HG03565 (cell line): ENCODE measurements at regions not wholly inside any gene's neighbourhood (a gene's known extent, or its start where the extent isn't known, plus 50 kb on each side); places are given as distances from the start of the nearest gene placed in this dataset.

ENCODE experiments used
- ATAC-seq: cut with Tn5 transposase; IDR thresholded peaks from one replicate; pipeline ENCODE4 v1.9.1; 2021; ENCODE audit warnings: mild to moderate bottlenecking, moderate library complexity; ENCODE audit not compliant: unreplicated experiment

DNA sequence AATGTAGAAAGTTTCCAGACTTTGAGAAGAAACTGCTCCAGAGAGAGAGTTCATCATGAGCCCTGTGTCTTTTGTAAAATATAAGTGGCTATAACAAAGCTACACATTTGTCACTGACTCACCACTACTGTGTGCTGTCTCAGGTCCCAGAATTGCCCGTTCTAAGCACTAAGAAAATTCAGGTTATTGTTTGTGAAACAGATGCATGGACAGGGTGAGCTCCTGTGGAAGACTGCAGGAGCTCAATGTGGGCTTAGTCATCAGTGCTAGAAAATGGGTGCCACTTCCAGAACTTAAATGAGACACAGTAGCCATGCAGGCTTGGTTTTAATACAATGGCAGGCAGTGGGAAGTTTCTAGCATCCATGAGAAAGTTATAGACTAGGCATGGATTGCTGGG is 251.4 kb upstream of the RBMY1B start:
- no peak for ATAC-seq

DNA sequence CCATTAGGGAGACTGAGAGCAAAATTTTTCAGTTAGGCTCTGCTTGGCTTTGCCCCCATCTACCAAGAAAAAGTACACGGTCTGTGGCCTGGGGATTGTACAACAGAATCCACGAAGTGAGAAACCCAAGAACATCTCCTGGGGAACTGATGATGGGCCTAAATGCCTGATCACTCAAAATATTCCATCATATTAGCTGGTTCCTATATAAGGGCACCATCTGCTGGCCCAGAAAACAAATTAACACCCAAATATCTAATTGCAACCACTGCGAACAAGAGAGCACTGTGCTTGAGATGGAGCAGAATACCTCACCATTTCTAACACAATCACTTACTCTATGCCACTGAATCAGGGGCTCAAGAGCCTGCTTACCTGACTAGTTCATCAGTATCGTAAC is 250.8 kb upstream of the RBMY1B start:
- ATAC-seq: no peak

DNA sequence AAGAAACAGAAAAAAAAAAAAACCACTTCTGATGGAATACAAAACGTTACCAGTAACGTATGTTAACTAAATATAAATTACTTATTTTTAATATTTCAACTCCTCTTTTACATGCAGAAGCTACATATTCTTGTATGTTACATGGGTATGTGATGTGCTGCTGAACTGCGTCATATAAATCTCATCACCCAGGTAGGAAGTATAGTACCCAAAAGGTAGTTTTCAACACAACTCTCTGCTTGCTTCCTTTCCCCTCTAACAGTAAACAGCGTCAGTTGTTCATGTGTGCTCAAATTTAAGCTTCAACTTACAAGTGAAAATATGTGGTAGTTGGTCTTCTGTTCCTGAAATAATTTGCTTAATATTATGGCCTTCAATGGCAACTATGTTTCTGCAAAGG is 250.0 kb upstream of the RBMY1B start:
- no peak for ATAC-seq

DNA sequence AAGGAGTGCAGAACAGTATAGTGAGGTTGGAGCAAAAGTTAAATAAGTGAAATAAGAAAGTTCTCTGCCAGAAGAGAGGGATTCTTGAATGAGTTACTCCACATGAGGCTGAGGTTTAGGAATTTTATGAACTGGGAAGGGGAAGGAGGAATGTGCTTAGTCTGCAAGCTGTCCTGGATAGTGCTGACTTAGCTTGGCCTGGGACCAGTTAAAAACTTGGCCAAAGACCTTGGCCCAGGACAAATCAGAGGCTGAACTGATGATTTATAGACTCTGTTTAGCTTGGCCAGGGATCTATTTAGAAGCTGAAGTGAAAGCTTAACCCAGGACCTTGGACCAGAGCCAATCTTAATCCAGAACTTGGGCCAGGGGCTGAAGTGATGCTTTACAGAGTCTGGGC is 244.4 kb upstream of the RBMY1B start:
- no peak for ATAC-seq

DNA sequence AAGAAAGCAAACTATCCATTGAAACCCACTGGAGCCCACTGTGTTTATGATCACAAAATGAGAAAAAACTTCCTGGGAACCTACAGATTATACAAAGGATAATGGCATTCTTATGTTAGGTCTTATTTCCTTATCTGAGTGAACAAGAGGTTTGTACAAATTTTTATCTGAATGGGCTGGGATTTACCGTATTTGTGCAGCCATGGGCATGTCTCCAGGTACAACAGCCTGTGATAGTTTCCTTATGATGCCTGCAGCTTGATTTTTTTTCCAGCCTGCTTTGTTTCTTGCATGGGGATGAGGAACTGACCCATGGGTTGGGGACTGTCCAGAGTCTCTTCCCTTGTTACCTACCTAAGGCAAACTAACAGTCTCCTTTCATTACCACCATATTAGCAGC is 244.0 kb upstream of the RBMY1B start:
- ATAC-seq: no peak

DNA sequence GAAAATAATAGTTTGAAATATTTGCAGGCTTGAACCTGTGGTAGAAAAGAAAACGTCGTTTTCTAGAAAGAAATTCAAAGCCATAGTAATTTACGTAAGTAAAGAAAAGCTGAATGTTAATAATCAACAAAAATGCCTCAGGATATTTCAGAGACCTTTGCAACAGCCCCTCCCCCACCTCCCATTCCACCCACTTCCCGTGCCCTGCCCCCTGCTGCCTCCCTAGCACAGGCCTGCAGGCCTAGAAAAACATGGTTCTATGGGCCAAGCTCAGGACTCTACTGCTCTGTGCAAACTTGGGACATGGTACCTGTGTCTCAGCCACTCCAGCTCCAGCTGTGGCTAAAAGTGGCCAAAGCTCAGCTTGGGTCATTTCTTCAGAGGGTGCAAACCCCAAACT is 223.4 kb upstream of the RBMY1B start:
- ATAC-seq: no peak

DNA sequence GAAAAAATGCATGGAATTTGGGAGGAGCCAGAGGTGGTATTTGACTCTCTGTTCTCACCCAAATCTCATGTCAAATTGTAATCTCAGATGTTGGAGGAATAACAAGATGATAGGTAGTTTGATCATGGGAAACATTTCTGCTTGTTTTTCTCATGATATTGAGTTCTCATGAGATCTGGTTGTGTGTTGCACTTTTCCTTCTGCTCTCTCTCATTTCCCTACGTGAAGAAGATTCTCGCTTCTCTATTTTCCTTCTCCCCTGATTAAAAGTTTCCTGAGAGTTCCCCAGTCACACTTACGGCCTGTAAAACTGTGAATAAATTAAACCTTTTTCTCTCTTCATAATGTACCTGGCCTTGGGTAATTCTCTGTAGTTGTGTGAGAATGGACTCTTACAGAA is 222.2 kb upstream of the RBMY1B start:
- no peak for ATAC-seq

DNA sequence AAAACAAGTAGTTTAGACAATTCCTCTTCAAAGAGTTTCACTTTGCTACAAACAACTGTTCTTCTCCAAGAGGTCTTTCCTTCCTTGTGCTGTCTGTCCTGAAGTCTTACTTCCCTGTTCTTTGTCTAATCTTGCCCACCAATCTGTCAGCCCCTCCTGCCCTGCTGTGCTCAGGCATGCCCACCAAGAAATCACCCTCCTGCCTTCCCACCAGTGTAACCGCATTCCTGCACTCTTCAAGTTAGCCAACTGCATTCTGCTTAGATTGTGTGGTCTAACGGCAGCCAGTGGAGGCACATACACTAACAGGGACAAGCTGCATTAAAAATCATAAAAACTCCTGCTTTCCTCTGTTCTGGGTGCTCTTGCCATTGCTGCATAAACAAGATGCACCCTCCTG is 215.9 kb upstream of the RBMY1B start:
- ATAC-seq: no peak

DNA sequence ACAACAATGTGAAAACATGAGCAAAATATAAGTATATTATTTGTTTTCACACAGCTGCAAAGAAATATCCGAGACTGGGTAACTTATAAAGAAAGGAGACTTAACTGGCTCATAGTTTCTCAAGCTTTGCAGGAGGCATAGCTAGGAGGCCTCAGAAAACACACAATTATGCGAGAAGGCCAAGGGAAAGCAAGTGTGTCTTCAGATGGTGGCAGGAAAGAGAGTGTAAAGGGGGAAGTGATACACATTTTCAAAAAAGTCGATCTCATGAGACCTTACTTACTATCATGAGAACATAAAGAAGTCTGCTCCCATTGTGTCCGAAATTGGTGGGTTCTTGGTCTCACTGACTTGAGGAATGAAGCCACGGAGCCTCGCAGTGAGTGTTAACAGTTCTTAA is 208.9 kb upstream of the RBMY1B start:
- no peak for ATAC-seq

DNA sequence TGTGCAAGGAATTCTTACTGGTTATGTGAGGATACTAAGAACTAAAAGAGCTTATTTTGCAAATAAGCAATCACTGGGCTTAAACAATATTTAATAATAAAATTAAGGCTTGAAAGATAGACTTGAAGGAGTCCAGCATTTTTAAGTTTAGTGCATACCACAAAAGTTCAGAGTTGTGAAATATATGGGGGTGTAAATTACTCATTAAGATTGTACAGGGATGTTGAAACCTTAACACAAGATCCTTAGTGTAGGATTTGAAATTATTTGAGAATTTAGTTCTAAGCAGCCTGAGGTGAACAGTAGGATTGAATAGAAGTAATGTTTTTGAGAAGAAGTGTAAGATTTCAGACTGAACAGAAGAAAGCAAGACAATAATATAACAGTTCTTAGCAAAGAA is 195.8 kb upstream of the RBMY1B start:
- no peak for ATAC-seq
